ENCODE measurements at regions not wholly inside any gene's neighbourhood (a gene's known extent, or its start where the extent isn't known, plus 50 kb on each side); places are given as distances from the start of the nearest gene placed in this dataset.

DNA sequence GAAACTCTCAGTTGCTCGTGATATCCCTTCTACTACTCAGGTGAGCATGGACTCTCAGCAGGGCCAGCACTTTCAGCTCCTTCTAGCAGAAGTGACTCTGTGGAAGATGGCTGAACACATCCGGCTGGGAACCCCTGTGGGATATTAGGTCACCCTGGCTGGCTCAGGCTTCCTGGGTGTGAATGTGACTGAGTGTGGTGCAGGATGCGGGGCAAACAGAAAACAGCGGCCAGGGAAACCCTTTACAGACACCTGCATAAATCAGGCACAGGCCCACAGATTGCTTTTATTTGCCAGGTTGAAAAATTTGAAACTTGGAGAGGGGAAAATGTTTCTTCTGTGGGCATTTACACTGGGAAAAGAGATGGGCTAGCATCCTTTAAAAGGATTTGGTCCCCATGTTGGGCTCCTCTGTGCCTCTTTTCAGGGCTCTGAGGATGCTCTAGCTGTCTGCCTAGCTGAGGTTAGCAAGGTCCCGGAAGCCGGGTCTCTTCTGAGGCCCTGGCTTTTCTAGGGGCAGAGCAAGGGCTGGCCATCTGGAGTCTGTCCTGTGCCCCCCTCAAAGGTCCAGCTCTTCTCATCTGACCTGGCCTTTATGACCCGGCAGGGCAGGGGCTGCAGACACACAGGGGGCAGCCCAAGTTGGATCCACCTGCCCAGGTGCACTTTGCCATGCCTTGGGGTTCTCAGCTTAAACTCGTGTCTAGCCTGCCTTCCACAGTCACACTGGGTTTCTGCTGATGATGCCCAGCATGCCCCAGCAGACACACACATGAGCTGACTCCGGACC, 243.0 kb downstream of the SIPA1L2 start:
- Histone ChIP-seq H3K27me3 (no peaks in the 10 kb centered on the region), H3K4me3 (no peak overlapping the region), H3K4me1 (no peaks in the 10 kb centered on the region), H3K9me3 (no peaks in the 10 kb centered on the region), H3K27ac (no peak overlapping the region), H3K36me3 (no peaks in the 10 kb centered on the region)
- TF ChIP-seq, protein P1, sequence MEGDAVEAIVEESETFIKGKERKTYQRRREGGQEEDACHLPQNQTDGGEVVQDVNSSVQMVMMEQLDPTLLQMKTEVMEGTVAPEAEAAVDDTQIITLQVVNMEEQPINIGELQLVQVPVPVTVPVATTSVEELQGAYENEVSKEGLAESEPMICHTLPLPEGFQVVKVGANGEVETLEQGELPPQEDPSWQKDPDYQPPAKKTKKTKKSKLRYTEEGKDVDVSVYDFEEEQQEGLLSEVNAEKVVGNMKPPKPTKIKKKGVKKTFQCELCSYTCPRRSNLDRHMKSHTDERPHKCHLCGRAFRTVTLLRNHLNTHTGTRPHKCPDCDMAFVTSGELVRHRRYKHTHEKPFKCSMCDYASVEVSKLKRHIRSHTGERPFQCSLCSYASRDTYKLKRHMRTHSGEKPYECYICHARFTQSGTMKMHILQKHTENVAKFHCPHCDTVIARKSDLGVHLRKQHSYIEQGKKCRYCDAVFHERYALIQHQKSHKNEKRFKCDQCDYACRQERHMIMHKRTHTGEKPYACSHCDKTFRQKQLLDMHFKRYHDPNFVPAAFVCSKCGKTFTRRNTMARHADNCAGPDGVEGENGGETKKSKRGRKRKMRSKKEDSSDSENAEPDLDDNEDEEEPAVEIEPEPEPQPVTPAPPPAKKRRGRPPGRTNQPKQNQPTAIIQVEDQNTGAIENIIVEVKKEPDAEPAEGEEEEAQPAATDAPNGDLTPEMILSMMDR (IDR thresholded peaks at IDR 0.05), result no peak
- no peak for ATAC-seq
- intact Hi-C loops (cut with DNase I), result no loop called here
- DNase-seq, result no peak

DNA sequence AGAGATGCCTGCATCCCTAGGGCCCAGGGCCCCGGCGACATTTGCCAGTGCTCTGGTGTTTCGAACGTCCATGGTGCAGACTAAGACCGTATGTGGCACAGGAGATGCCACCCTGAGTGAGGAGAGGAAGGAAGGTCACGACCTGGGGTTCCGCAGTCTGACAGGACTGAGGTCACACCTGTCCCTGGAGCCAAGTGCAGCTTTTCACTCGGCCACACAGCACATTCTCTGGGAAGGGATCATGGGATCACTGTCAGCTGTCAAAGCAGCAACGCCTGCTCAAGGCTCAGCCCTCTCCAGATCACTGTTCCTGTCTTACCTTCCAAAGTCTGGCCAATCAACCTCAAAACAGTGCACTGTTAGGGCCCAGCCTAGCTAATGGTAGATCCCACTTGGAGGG, 243.6 kb downstream of the SIPA1L2 start:
- ATAC-seq (no peak), DNase-seq (no peak)
- Histone ChIP-seq H3K27me3 (no peaks in the 10 kb centered on the region), H3K4me3 (no peak overlapping the region), H3K27ac (no peak overlapping the region), H3K36me3 (no peaks in the 10 kb centered on the region), H3K4me1 (no peaks in the 10 kb centered on the region), H3K9me3 (no peaks in the 10 kb centered on the region)
- intact Hi-C loops (cut with DNase I), result no loop called here
- TF ChIP-seq, protein P1 (IDR thresholded peaks at IDR 0.05), result no peak

DNA sequence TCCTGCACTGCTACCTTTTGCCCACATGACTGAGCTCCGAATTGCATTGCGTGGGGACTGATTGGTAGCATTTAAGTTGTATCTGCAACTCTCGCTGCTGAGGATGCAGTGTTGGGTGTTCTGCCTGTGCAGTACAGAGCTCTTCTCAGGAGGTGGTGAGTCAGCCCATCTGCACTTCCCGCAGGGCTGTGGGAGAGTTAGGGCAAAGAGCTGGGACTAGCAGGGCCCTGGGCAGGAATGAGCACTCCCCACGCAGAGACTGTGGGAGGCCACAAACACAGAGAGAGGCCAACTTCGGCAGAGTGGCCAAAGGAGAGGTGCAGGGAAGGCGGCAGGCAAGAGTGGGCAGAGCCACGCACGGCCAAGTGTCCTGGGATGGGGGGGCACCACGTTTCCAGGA, 244.7 kb downstream of the SIPA1L2 start:
- no peak for ATAC-seq
- no peaks in the 10 kb centered on the region for H3K36me3 ChIP-seq
- H3K27ac ChIP-seq, result no peak overlapping the region
- TF ChIP-seq, protein P1 (IDR thresholded peaks at IDR 0.05), result no peak
- no peaks in the 10 kb centered on the region for H3K4me1 ChIP-seq
- no peaks in the 10 kb centered on the region for H3K9me3 ChIP-seq
- H3K27me3 ChIP-seq, result no peaks in the 10 kb centered on the region
- no peak for DNase-seq
- intact Hi-C loops (cut with DNase I), result no loop called here
- no peak overlapping the region for H3K4me3 ChIP-seq

DNA sequence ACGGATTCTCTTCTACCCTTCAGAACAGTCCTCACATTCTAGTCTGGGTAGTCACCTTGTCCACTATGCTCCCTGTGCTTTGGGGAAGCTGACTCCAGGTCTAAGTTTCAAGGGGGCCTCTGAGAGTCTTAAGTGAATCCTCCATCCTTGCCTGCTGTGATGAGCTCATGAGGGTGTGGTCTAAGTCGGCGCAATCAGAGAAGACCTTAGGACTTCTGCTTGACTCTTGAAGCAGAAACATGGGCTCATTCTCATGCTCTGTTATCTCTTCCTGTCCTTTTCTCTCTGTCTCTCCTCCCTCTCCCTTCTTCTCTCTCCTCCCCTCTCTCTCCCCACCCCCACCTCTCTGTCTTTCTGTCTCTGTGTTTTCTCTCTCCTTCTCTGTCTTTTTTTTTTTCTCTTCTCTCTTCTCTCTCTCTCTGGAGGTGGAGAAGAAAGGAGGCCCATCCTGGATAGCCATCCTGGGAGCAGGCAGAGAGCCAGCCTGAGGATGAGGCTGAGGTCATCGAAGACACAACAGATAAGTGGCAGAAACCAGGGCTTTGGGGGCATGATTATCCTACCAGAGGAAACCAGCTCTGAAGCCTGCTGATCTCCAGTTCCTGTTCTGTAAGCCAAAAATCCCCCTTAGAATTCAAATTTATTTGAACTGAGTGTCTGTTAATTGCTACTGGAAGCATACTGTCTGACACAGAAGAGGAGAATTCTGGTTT, 245.6 kb downstream of the SIPA1L2 start:
- no peak overlapping the region for H3K27ac ChIP-seq
- DNase-seq (no peak), ATAC-seq (no peak)
- H3K4me1 ChIP-seq, result no peaks in the 10 kb centered on the region
- intact Hi-C loops (cut with DNase I), result no loop called here
- H3K4me3 ChIP-seq, result no peak overlapping the region
- TF ChIP-seq, protein P1 (IDR thresholded peaks at IDR 0.05), result no peak
- H3K36me3 ChIP-seq, result no peaks in the 10 kb centered on the region
- no peaks in the 10 kb centered on the region for H3K9me3 ChIP-seq
- H3K27me3 ChIP-seq, result no peaks in the 10 kb centered on the region

DNA sequence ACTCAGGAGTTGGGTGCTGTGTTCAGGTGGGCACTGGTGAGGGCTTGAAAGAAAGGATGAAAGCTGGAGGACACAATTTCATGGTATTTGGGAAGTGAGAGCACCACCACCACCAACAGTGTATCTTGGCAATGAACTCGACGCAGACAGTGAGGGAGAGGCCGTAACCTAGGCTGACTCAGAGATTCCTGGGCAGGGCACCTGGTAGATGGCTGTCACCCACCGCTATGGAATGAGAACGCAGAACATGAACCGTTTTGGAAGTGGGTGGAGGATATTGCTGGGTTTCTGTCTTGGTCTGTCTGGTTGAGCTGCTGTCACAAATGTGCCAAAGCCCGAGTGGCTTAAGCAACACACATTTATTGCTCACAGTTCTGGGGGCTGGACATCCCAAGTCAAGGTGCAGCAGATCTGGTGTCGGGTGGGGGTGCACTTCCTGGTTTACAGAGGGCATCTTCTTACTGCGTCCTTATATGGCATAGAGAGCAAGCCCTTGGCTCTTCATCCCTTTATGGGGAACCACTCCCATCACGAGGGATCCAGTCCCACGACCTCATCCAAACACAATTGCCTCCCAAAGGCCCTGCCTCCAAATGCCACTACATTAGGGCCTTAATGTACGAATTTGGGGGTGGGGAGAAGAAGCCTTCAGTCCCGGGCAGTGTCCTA, 246.3 kb downstream of the SIPA1L2 start:
- Histone ChIP-seq H3K27ac (no peak overlapping the region), H3K36me3 (no peaks in the 10 kb centered on the region), H3K27me3 (no peaks in the 10 kb centered on the region), H3K4me1 (no peaks in the 10 kb centered on the region), H3K9me3 (no peaks in the 10 kb centered on the region), H3K4me3 (no peak overlapping the region)
- DNase-seq, result no peak
- ATAC-seq, result no peak
- TF ChIP-seq, protein P1 (IDR thresholded peaks at IDR 0.05), result no peak
- intact Hi-C loops (cut with DNase I), result no loop called here

Data from upper lobe of right lung (tissue), 1 donor.